HCT116 (cell line): ENCODE measurements at regions not wholly inside any gene's neighbourhood (a gene's known extent, or its start where the extent isn't known, plus 50 kb on each side); places are given as distances from the start of the nearest gene placed in this dataset.

ENCODE experiments used
- ATAC-seq: fragments of 200-7000 bp; cut with Tn5 transposase; 2 replicates; pipeline ENCODE4 v1.9.1; 2020; ENCODE audit warnings: mild to moderate bottlenecking, moderate library complexity
- BruUV-seq: library from RNA; stranded (reverse); fragments of 400-500 nt; replicated peaks from 2 replicates; lab custom pipeline; 2021; lab: Mats Ljungman, UMichigan
- CTCF ChIA-PET: fragments of 300-600 bp; sonication (Branson Sonifier 250); formaldehyde crosslinking; loops from one replicate; lab custom pipeline; 2021; ENCODE audit warnings: antibody characterized with exemption; lab: Charles Lee
- POLR2A ChIA-PET: fragments of 300-600, 350-600 bp; sonication (Branson Sonifier 250); formaldehyde crosslinking; loops from one replicate; lab custom pipeline; 2021; ENCODE audit warnings: antibody characterized with exemption; lab: Charles Lee
- RAD21 ChIA-PET, 2 experiments: fragments of 300-600 bp; sonication (Branson Sonifier 250); formaldehyde crosslinking; loops; one replicate each; lab custom pipeline; 2023; ENCODE audit warnings: low total read pairs in 2 of 2; ENCODE audit not compliant: uncharacterized antibody in 2 of 2, unreplicated experiment in 2 of 2, low non-redundant PET in 1 of 2; lab: Charles Lee
- DNase-seq: peaks from one replicate; pipeline ENCODE4 v3.0.0-alpha.2; 2010; ENCODE audit warnings: low read depth, low spot score
- H2AFZ ChIP-seq: fragments of 200-600 bp; shearing (Covaris generic), sonication (generic); 2 replicates; pipeline ENCODE4 v1.6.1; 2017; ENCODE audit warnings: low read depth, mixed run types, mixed read lengths, antibody characterized with exemption, low read length; ENCODE audit not compliant: poor library complexity, severe bottlenecking
- H3K27ac ChIP-seq: 2 replicates; pipeline ENCODE4 v1.5.1; 2012; ENCODE audit warnings: low read depth, low read length
- H3K27me3 ChIP-seq: fragments of 200-600 bp; sonication (generic); 2 replicates; pipeline ENCODE4 v1.6.1; 2016; ENCODE audit warnings: mixed run types, low read length, mixed read lengths; ENCODE audit not compliant: insufficient read depth
- H3K36me3 ChIP-seq, 2 experiments: fragments of 200-500 bp in 1 of 2; fragments of 200-600 bp in 1 of 2; sonication (Bioruptor generic) in 1 of 2; sonication (generic) in 1 of 2; 2 replicates each; pipeline versions ENCODE4 v1.5.1 to v1.6.1; 2014 to 2016; ENCODE audit warnings: low read length in 2 of 2, inconsistent platforms in 1 of 2, mixed read lengths in 1 of 2, mixed run types in 1 of 2; ENCODE audit not compliant: insufficient read depth in 2 of 2, control insufficient read depth in 1 of 2
- H3K4me1 ChIP-seq, 2 experiments: fragments of 200-600 bp in 1 of 2; sonication (generic) in 1 of 2; 2 replicates each; pipeline versions ENCODE4 v1.5.1 to v1.6.1; 2012 to 2017; ENCODE audit warnings: low read length in 2 of 2, inconsistent platforms in 1 of 2, mild to moderate bottlenecking in 1 of 2, mixed read lengths in 1 of 2, mixed run types in 1 of 2, moderate library complexity in 1 of 2; ENCODE audit not compliant: insufficient read depth in 2 of 2, control insufficient read depth in 1 of 2
- H3K4me2 ChIP-seq: fragments of 200-600 bp; sonication (generic); 2 replicates; pipeline ENCODE4 v1.6.1; 2017; ENCODE audit warnings: mixed run types, low read length, mixed read lengths
- H3K4me3 ChIP-seq, 2 experiments: fragments of 200-600 bp in 1 of 2; sonication (generic) in 1 of 2; replicated peaks in 1 of 2; 2 replicates each; pipeline ENCODE4 v1.5.1; 2011 to 2016; ENCODE audit warnings: low read length in 2 of 2, control low read depth in 1 of 2, low read depth in 1 of 2, mild to moderate bottlenecking in 1 of 2, mixed read lengths in 1 of 2, mixed run types in 1 of 2
- H3K79me2 ChIP-seq: fragments of 200-600 bp; sonication (generic); 2 replicates; pipeline ENCODE4 v1.6.1; 2017; ENCODE audit warnings: mild to moderate bottlenecking, mixed run types, low read length, moderate library complexity, mixed read lengths; ENCODE audit not compliant: insufficient read depth
- H3K9ac ChIP-seq: fragments of 200-600 bp; sonication (generic); 2 replicates; pipeline ENCODE4 v1.6.1; 2016; ENCODE audit warnings: low read length, mixed read lengths
- H3K9me2 ChIP-seq: fragments of 200-600 bp; sonication (generic), shearing (Covaris generic); 2 replicates; pipeline ENCODE4 v1.6.1; 2017; ENCODE audit warnings: mixed run types, mild to moderate bottlenecking, moderate library complexity; ENCODE audit not compliant: insufficient read depth
- H3K9me3 ChIP-seq, 2 experiments: fragments of 200-500 bp in 1 of 2; fragments of 200-600 bp in 1 of 2; sonication (Bioruptor generic) in 1 of 2; sonication (generic) in 1 of 2; 2 replicates each; pipeline ENCODE4 v1.6.1; 2014 to 2017; ENCODE audit warnings: low read length in 2 of 2, mixed read lengths in 2 of 2, inconsistent platforms in 1 of 2, low read depth in 1 of 2, mild to moderate bottlenecking in 1 of 2, mixed run types in 1 of 2, moderate library complexity in 1 of 2; ENCODE audit not compliant: control insufficient read depth in 1 of 2, insufficient read depth in 1 of 2
- H4K20me1 ChIP-seq: fragments of 200-600 bp; sonication (generic), shearing (Covaris generic); 2 replicates; pipeline ENCODE4 v1.6.1; 2017; ENCODE audit warnings: mixed run types, mild to moderate bottlenecking, moderate library complexity; ENCODE audit not compliant: insufficient read depth
- ATF3 ChIP-seq: IDR thresholded peaks from 2 replicates; pipeline ENCODE4 v1.6.1; 2012
- CBX3 ChIP-seq: IDR thresholded peaks from 2 replicates; pipeline ENCODE4 v1.6.1; 2012; ENCODE audit warnings: low read depth
- CEBPB ChIP-seq: IDR thresholded peaks from 2 replicates; pipeline ENCODE4 v1.6.1; 2012; ENCODE audit warnings: low read depth
- EGR1 ChIP-seq: IDR thresholded peaks from 2 replicates; pipeline ENCODE4 v1.6.1; 2012; ENCODE audit warnings: low read depth
- ELF1 ChIP-seq: IDR thresholded peaks from 2 replicates; pipeline ENCODE4 v1.6.1; 2012; ENCODE audit warnings: low read depth, borderline replicate concordance
- EZH2 ChIP-seq: fragments of 200-600 bp; sonication (generic); IDR thresholded peaks from 2 replicates; pipeline ENCODE4 v1.6.1; 2017; ENCODE audit warnings: antibody characterized with exemption, mixed run types
- EZH2phosphoT487 ChIP-seq: fragments of 200-600 bp; IDR thresholded peaks from 2 replicates; pipeline ENCODE4 v1.6.1; 2018; ENCODE audit warnings: antibody characterized with exemption, borderline replicate concordance
- FOSL1 ChIP-seq: IDR thresholded peaks from 2 replicates; pipeline ENCODE4 v1.6.1; 2012; ENCODE audit warnings: low read depth
- JUND ChIP-seq: IDR thresholded peaks from 2 replicates; pipeline ENCODE4 v1.6.1; 2012
- POLR2A ChIP-seq: IDR thresholded peaks from 2 replicates; pipeline ENCODE4 v1.7.0; 2011; ENCODE audit warnings: borderline replicate concordance; ENCODE audit not compliant: insufficient read depth, insufficient read length; ENCODE audit errors: extremely low read depth
- POLR2AphosphoS5 ChIP-seq: IDR thresholded peaks from 2 replicates; pipeline ENCODE4 v1.6.1; 2011; ENCODE audit warnings: mild to moderate bottlenecking, low read depth, low read length, moderate library complexity
- RAD21 ChIP-seq: IDR thresholded peaks from 2 replicates; pipeline ENCODE4 v1.6.1; 2012; ENCODE audit warnings: low read depth, mild to moderate bottlenecking
- REST ChIP-seq: IDR thresholded peaks from 2 replicates; pipeline ENCODE4 v1.6.1; 2012; ENCODE audit warnings: low read depth
- SIN3A ChIP-seq: IDR thresholded peaks from 2 replicates; pipeline ENCODE4 v1.6.1; 2012; ENCODE audit warnings: low read depth
- SP1 ChIP-seq: IDR thresholded peaks from 2 replicates; pipeline ENCODE4 v1.6.1; 2012; ENCODE audit warnings: low read depth
- SRF ChIP-seq: IDR thresholded peaks from 2 replicates; pipeline ENCODE4 v1.6.1; 2012; ENCODE audit warnings: low read depth
- TCF7L2 ChIP-seq: IDR thresholded peaks from 2 replicates; pipeline ENCODE4 v1.7.0; 2011; ENCODE audit warnings: borderline replicate concordance, inconsistent platforms; ENCODE audit not compliant: insufficient read depth, insufficient read length; ENCODE audit errors: extremely low read depth
- YY1 ChIP-seq: IDR thresholded peaks from 2 replicates; pipeline ENCODE4 v1.6.1; 2011; ENCODE audit warnings: low read length, low read depth, moderate library complexity, mild to moderate bottlenecking; ENCODE audit not compliant: insufficient replicate concordance; ENCODE audit errors: extremely low read depth
- ZFX ChIP-seq: fragments of 450-650 bp; IDR thresholded peaks from 2 replicates; pipeline ENCODE4 v1.6.1; 2017
- ZNF274 ChIP-seq: fragments of 200-500 bp; sonication (Bioruptor generic); IDR thresholded peaks from 2 replicates; pipeline ENCODE4 v1.6.1; 2014; ENCODE audit warnings: mild to moderate bottlenecking, low read depth, low read length, inconsistent platforms
- intact Hi-C: fragments of 100-400 bp; cut with micrococcal nuclease; formaldehyde crosslinking; loops from 2 replicates; pipeline ENCODE4 v1.10.0; 2022
- TF ChIP-seq, protein P1 (sequence below), 3 experiments: fragments of 200-600 bp in 1 of 3; sonication (generic) in 1 of 3; IDR thresholded peaks in 2 of 3; conservative IDR thresholded peaks in 1 of 3; 2 replicates each; pipeline ENCODE4 v1.5.1; 2012 to 2017; ENCODE audit warnings: low read depth in 2 of 3, low read length in 2 of 3, antibody characterized with exemption in 1 of 3, borderline replicate concordance in 1 of 3, control low read depth in 1 of 3, mild to moderate bottlenecking in 1 of 3, mixed read lengths in 1 of 3, mixed run types in 1 of 3, moderate library complexity in 1 of 3; ENCODE audit not compliant: insufficient read depth in 1 of 3
- TF ChIP-seq, protein P2 (sequence below): IDR thresholded peaks from 2 replicates; pipeline ENCODE4 v1.6.1; 2012

DNA sequence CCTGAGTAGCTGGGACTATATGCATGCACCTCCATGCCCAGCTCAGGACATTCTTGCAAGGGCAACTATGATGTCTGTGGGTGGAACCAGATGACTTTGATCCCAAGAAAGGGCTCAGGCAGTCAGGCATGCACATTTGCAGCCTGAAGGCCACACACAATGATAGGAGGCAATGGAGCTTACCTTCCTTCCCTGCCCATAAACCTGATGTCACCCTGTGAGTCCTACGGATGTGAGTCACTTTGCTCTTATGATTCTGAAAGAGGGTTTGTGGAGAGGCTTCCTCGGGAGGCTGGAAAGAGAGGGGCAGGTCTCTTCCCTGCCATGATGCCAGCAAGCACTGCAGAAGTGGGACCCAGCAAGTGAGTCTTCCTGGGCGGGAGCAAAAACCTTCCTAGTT, 202.4 kb downstream of the LY86 start:
- Histone ChIP-seq H3K9me3 (no peaks in the 10 kb centered on the region), H3K4me2 (peak overlapping the region; percentile 63), H4K20me1 (no peaks in the 10 kb centered on the region), H3K4me3 (no peak overlapping the region), H3K27me3 (no peaks in the 10 kb centered on the region), H3K27ac (no peak overlapping the region), H3K9ac (peak overlapping the region; percentile 40), H3K4me1 (peaks cover 9 to 71% of the 10 kb centered on the region in 2 experiments; a peak in 3 of 4 replicates), H2AFZ (no peak overlapping the region), H3K36me3 (no peaks in the 10 kb centered on the region), H3K79me2 (no peaks in the 10 kb centered on the region), H3K9me2 (no peaks in the 10 kb centered on the region)
- ChIA-PET POLR2A (interaction anchor here (0.9 to 1.4 kb wide), 4 partner anchors 10 to 267 kb away, joined by 3 to 5 read pairs (median 4); no protein-coding TSS in a partner anchor), RAD21 (interaction anchor here in 1 of 2 experiments (0.7 kb wide), 1 partner anchor 34 kb away, joined by 3 read pairs; no protein-coding TSS in a partner anchor), CTCF (no interaction called here)
- no TSS peak for BruUV-seq
- intact Hi-C loops: no loop called here
- DNase-seq (peak; percentile 87), ATAC-seq (peak; percentile 77)
- peak; percentile 40 for TF ChIP-seq YY1
- TF ChIP-seq SP1: peak; percentile 96
- peak; percentile 96 for TF ChIP-seq FOSL1
- TF ChIP-seq, protein P1, sequence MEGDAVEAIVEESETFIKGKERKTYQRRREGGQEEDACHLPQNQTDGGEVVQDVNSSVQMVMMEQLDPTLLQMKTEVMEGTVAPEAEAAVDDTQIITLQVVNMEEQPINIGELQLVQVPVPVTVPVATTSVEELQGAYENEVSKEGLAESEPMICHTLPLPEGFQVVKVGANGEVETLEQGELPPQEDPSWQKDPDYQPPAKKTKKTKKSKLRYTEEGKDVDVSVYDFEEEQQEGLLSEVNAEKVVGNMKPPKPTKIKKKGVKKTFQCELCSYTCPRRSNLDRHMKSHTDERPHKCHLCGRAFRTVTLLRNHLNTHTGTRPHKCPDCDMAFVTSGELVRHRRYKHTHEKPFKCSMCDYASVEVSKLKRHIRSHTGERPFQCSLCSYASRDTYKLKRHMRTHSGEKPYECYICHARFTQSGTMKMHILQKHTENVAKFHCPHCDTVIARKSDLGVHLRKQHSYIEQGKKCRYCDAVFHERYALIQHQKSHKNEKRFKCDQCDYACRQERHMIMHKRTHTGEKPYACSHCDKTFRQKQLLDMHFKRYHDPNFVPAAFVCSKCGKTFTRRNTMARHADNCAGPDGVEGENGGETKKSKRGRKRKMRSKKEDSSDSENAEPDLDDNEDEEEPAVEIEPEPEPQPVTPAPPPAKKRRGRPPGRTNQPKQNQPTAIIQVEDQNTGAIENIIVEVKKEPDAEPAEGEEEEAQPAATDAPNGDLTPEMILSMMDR (IDR thresholded peaks at IDR 0.05 in 2 of 3, conservative IDR thresholded peaks at IDR 0.05 in 1 of 3; ENCODE audit: borderline replicate concordance in 1 of 3, insufficient read depth in 1 of 3, low read depth in 2 of 3, low read length in 2 of 3): no peak
- TF ChIP-seq EZH2phosphoT487: no peak
- TF ChIP-seq POLR2A: no peak
- peak; percentile 96 for TF ChIP-seq JUND
- no peak for TF ChIP-seq SIN3A
- TF ChIP-seq EGR1: no peak
- TF ChIP-seq SRF: peak; percentile 76
- TF ChIP-seq ELF1: no peak
- no peak for TF ChIP-seq REST
- peak; percentile 92 for TF ChIP-seq TCF7L2
- peak; percentile 58; the same call in 1 of the 2 replicates for TF ChIP-seq CEBPB
- no peak for TF ChIP-seq ATF3
- TF ChIP-seq EZH2: no peak
- no peak for TF ChIP-seq ZNF274
- no peak for TF ChIP-seq ZFX
- peak; percentile 98 for TF ChIP-seq CBX3
- TF ChIP-seq POLR2AphosphoS5: peak; percentile 46
- TF ChIP-seq RAD21: peak; percentile 39
- TF ChIP-seq, protein P2, sequence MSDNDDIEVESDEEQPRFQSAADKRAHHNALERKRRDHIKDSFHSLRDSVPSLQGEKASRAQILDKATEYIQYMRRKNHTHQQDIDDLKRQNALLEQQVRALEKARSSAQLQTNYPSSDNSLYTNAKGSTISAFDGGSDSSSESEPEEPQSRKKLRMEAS: peak; percentile 89
